Lung (tissue), 11 donors: ENCODE measurements at regions not wholly inside any gene's neighbourhood (a gene's known extent, or its start where the extent isn't known, plus 50 kb on each side); places are given as distances from the start of the nearest gene placed in this dataset.

Experiments used
- ATAC-seq: fragments of 200-7000 bp; cut with Tn5 transposase; one replicate; pipeline ENCODE4 v1.9.1; 2020; ENCODE audit warnings: moderate number of reproducible peaks; ENCODE audit not compliant: insufficient read depth, low FRiP score
- DNase-seq, 3 donors: peaks; one replicate each; pipeline ENCODE4 v3.0.0-alpha.2; 2013 to 2017
- H3K27ac ChIP-seq, 2 donors: one replicate each; pipeline ENCODE4 v1.5.1; 2013; ENCODE audit warnings: mild to moderate bottlenecking in 2 of 2, moderate library complexity in 2 of 2, control low read depth in 1 of 2, inconsistent platforms in 1 of 2, low read depth in 1 of 2, low read length in 1 of 2
- H3K27me3 ChIP-seq, 3 donors: one replicate each; pipeline ENCODE4 v1.5.1; 2013; ENCODE audit warnings: low read length in 2 of 3; ENCODE audit not compliant: control insufficient read depth in 3 of 3, insufficient read depth in 3 of 3
- H3K36me3 ChIP-seq, 4 donors: one replicate each; pipeline ENCODE4 v1.5.1; 2013; ENCODE audit warnings: low read length in 4 of 4, mild to moderate bottlenecking in 1 of 4, moderate library complexity in 1 of 4; ENCODE audit not compliant: control insufficient read depth in 4 of 4, insufficient read depth in 4 of 4
- H3K4me1 ChIP-seq, 5 donors: one replicate each; pipeline ENCODE4 v1.5.1; 2013; ENCODE audit warnings: low read length in 5 of 5, mild to moderate bottlenecking in 2 of 5, moderate library complexity in 1 of 5; ENCODE audit not compliant: control insufficient read depth in 5 of 5, insufficient read depth in 5 of 5
- H3K4me3 ChIP-seq: one replicate; pipeline ENCODE4 v1.5.1; 2013; ENCODE audit warnings: mild to moderate bottlenecking, control low read depth, moderate library complexity
- H3K9ac ChIP-seq, 2 donors: one replicate each; pipeline ENCODE4 v1.5.1; 2013; ENCODE audit warnings: low read length in 2 of 2, control low read depth in 1 of 2; ENCODE audit not compliant: insufficient read depth in 1 of 2
- H3K9me3 ChIP-seq, 4 donors: one replicate each; pipeline ENCODE4 v1.5.1; 2013; ENCODE audit warnings: low read length in 3 of 4, mild to moderate bottlenecking in 1 of 4, moderate library complexity in 1 of 4; ENCODE audit not compliant: control insufficient read depth in 4 of 4, insufficient read depth in 3 of 4
- CTCF ChIP-seq: IDR thresholded peaks from 2 replicates; pipeline ENCODE4 v1.5.1; 2012; ENCODE audit warnings: mild to moderate bottlenecking; ENCODE audit errors: control extremely low read depth, extremely low read depth
- WGBS, 2 donors: extraction: QIAGEN DNeasy Blood & Tissue Kit; methylation state at CpG; one replicate each; pipeline ENCODE4 v1.1.7; 2013; 5-methylcytosine and 5-hydroxymethylcytosine counted together
- donor health status: control.
- donor health status: control.
- donor health status: Bipolar disorder and iron deficiency.
- donor health status: healthy.
- donor health status: DM: yes; HTN: yes; CAD: no.

- Histone ChIP-seq H3K36me3 (no peaks in the 10 kb centered on the region), H3K9ac (no peak overlapping the region), H3K4me1 (peaks cover 0 to 61% (median 7%) of the 10 kb centered on the region in 5 donors), H3K9me3 (no peaks in the 10 kb centered on the region), H3K27ac (no peak overlapping the region), H3K27me3 (no peaks in the 10 kb centered on the region), H3K4me3 (no peak overlapping the region)
- no peak for TF ChIP-seq CTCF
- 92 to 93% methylated on average over 19 of the region's 19 CpGs for WGBS, 2 donors
- DNase-seq (no peak), ATAC-seq (no peak)
Observed at GRCh38 chr21:43271452-43272020, 102.7 kb downstream of the CRYAA start.

GRCh38 chr21:43270800-43271301, 102.0 kb downstream of the CRYAA start:
- TF ChIP-seq CTCF = no peak
- no peak for ATAC-seq
- no peaks in the 10 kb centered on the region for H3K36me3 ChIP-seq
- no peaks in the 10 kb centered on the region for H3K9me3 ChIP-seq
- H3K4me3 ChIP-seq = no peak overlapping the region
- WGBS, 2 donors = 85 to 87% methylated on average over 20 of the region's 20 CpGs
- no peak overlapping the region for H3K9ac ChIP-seq
- no peaks in the 10 kb centered on the region for H3K27me3 ChIP-seq
- no peak overlapping the region for H3K27ac ChIP-seq
- peak; percentile 46 to 73 (median 61) for DNase-seq
- peaks cover 0 to 62% (median 7%) of the 10 kb centered on the region in 5 donors for H3K4me1 ChIP-seq

GRCh38 chr21:43269957-43270705, 101.3 kb downstream of the CRYAA start:
- DNase-seq (peak; percentile 81 to 90 (median 86)), ATAC-seq (no peak)
- no peak for TF ChIP-seq CTCF
- Histone ChIP-seq H3K36me3 (no peaks in the 10 kb centered on the region), H3K4me1 (peaks cover 0 to 58% (median 7%) of the 10 kb centered on the region in 5 donors), H3K27me3 (no peaks in the 10 kb centered on the region), H3K27ac (no peak overlapping the region), H3K9ac (no peak overlapping the region), H3K4me3 (no peak overlapping the region), H3K9me3 (no peaks in the 10 kb centered on the region)
- 86% methylated on average over 20 of the region's 20 CpGs for WGBS, 2 donors
